Body of pancreas (tissue), 4 donors: ENCODE measurements at regions not wholly inside any gene's neighbourhood (a gene's known extent, or its start where the extent isn't known, plus 50 kb on each side); places are given as distances from the start of the nearest gene placed in this dataset.

Source experiments
- POLR2A ChIP-seq, 3 donors: fragments of 450-650 bp; IDR thresholded peaks; one replicate each; pipeline ENCODE4 v1.6.1; 2016; ENCODE audit warnings: antibody characterized with exemption in 3 of 3, mild to moderate bottlenecking in 2 of 3
- TF ChIP-seq, protein P1 (sequence below), 7 experiments: fragments of 450-650 bp in 4 of 7; fragments of 200-600 bp in 3 of 7; sonication (generic) in 3 of 7; IDR thresholded peaks; one replicate each; pipeline ENCODE4 v1.5.1; 2016 to 2019; ENCODE audit warnings: antibody characterized with exemption in 7 of 7

DNA sequence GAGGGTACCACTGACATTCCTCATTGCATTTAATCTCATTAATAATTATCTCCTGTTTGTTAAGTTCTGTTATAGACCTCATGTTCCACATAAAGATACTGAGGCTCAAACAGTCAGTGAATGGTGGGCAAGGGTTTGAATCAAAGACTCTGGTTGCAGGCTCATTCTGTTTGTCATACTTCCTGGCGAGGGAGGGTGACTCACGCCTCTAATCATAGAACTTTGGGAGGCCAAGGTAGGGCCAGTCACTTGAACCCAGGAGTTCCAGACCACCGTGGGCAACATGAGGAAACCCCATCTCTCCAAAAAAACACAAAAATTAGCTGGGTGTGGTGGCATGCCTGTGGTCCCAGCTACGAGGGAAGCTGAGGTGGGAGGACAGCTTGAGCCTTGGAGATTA lies 220.7 kb upstream of the MIR17HG start:
- TF ChIP-seq, protein P1, sequence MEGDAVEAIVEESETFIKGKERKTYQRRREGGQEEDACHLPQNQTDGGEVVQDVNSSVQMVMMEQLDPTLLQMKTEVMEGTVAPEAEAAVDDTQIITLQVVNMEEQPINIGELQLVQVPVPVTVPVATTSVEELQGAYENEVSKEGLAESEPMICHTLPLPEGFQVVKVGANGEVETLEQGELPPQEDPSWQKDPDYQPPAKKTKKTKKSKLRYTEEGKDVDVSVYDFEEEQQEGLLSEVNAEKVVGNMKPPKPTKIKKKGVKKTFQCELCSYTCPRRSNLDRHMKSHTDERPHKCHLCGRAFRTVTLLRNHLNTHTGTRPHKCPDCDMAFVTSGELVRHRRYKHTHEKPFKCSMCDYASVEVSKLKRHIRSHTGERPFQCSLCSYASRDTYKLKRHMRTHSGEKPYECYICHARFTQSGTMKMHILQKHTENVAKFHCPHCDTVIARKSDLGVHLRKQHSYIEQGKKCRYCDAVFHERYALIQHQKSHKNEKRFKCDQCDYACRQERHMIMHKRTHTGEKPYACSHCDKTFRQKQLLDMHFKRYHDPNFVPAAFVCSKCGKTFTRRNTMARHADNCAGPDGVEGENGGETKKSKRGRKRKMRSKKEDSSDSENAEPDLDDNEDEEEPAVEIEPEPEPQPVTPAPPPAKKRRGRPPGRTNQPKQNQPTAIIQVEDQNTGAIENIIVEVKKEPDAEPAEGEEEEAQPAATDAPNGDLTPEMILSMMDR (IDR thresholded peaks at IDR 0.05) = no peak
- no peak for TF ChIP-seq POLR2A (IDR thresholded peaks at IDR 0.05)
